SK-N-SH treated with all-trans-retinoic acid at 6 μM for 48 hours (cell line): ENCODE measurements at regions not wholly inside any gene's neighbourhood (a gene's known extent, or its start where the extent isn't known, plus 50 kb on each side); places are given as distances from the start of the nearest gene placed in this dataset.

Source experiments
- ARNTL ChIP-seq: fragments of 450-650 bp; formaldehyde crosslinking; IDR thresholded peaks from 2 replicates; pipeline ENCODE4 v1.5.0; 2020; ENCODE audit warnings: low read depth, mild to moderate bottlenecking, moderate library complexity, borderline replicate concordance
- BACH2 ChIP-seq: fragments of 250-450 bp; sonication (Bioruptor Pico); IDR thresholded peaks from 2 replicates; pipeline ENCODE4 v1.9.0; 2021; ENCODE audit warnings: mild to moderate bottlenecking, borderline replicate concordance
- ISL1 ChIP-seq: fragments of 250-450 bp; sonication (Bioruptor Pico); IDR thresholded peaks from 2 replicates; pipeline ENCODE4 v2.1.2; 2022; ENCODE audit warnings: mild to moderate bottlenecking, moderate library complexity
- PATZ1 ChIP-seq: fragments of 250-450 bp; sonication (Bioruptor Pico); IDR thresholded peaks from 2 replicates; pipeline ENCODE4 v1.8.0; 2020; ENCODE audit warnings: mild to moderate bottlenecking, moderate library complexity, borderline replicate concordance
- POU6F1 ChIP-seq: fragments of 250-450 bp; sonication (Bioruptor Pico); IDR thresholded peaks from 2 replicates; pipeline ENCODE4 v1.8.0; 2021; ENCODE audit warnings: low read depth, mild to moderate bottlenecking, moderate library complexity, borderline replicate concordance
- RARB ChIP-seq: fragments of 250-450 bp; sonication (Bioruptor Pico); IDR thresholded peaks from 2 replicates; pipeline ENCODE4 v1.8.0; 2021; ENCODE audit warnings: mild to moderate bottlenecking, moderate library complexity
- SNAI2 ChIP-seq: fragments of 250-450 bp; sonication (Bioruptor Pico); IDR thresholded peaks from 2 replicates; pipeline ENCODE4 v1.5.0; 2020; ENCODE audit warnings: mild to moderate bottlenecking, moderate library complexity
- TSHZ2 ChIP-seq: fragments of 250-450 bp; sonication (Bioruptor Pico); IDR thresholded peaks from 2 replicates; pipeline ENCODE4 v1.5.0; 2020; ENCODE audit warnings: mild to moderate bottlenecking, moderate library complexity
- ZC3H10 ChIP-seq: fragments of 250-450 bp; sonication (Bioruptor Pico); IDR thresholded peaks from 2 replicates; pipeline ENCODE4 v1.5.1; 2021; ENCODE audit warnings: mild to moderate bottlenecking, moderate library complexity
- ZFP3 ChIP-seq: fragments of 250-450 bp; sonication (Bioruptor Pico); IDR thresholded peaks from 2 replicates; pipeline ENCODE4 v1.5.0; 2020; ENCODE audit warnings: mild to moderate bottlenecking, moderate library complexity
- ZNF70 ChIP-seq: fragments of 450-650 bp; formaldehyde crosslinking; IDR thresholded peaks from 2 replicates; pipeline ENCODE4 v1.5.0; 2020; ENCODE audit warnings: mild to moderate bottlenecking, moderate library complexity

GRCh38 chr10:23777153-23777552 lies 338.3 kb downstream of the OTUD1 start:
- TF ChIP-seq ZC3H10 (CRISPR knock-in tag) (no peak), ZFP3 (CRISPR knock-in tag) (no peak), ZNF70 (CRISPR knock-in tag) (no peak), BACH2 (no peak), RARB (CRISPR knock-in tag) (no peak), PATZ1 (CRISPR knock-in tag) (no peak), POU6F1 (no peak), SNAI2 (CRISPR knock-in tag) (no peak), ARNTL (CRISPR knock-in tag) (no peak), TSHZ2 (CRISPR knock-in tag) (no peak), ISL1 (no peak)
